IPS-18a (cell line): ENCODE measurements at regions not wholly inside any gene's neighbourhood (a gene's known extent, or its start where the extent isn't known, plus 50 kb on each side); places are given as distances from the start of the nearest gene placed in this dataset.

Experiments
- H3K27ac ChIP-seq: one replicate; pipeline ENCODE4 v1.5.1; 2013; ENCODE audit warnings: low read length
- H3K27me3 ChIP-seq: one replicate; pipeline ENCODE4 v1.6.1; 2013; ENCODE audit warnings: mild to moderate bottlenecking, low read length; ENCODE audit not compliant: control insufficient read depth, insufficient read depth
- H3K36me3 ChIP-seq: one replicate; pipeline ENCODE4 v1.6.1; 2013; ENCODE audit warnings: low read depth, low read length; ENCODE audit not compliant: control insufficient read depth
- H3K4me1 ChIP-seq: one replicate; pipeline ENCODE4 v1.6.1; 2013; ENCODE audit warnings: low read depth, low read length; ENCODE audit not compliant: control insufficient read depth
- H3K4me3 ChIP-seq: one replicate; pipeline ENCODE4 v1.5.1; 2013; ENCODE audit warnings: low read length
- H3K9ac ChIP-seq: one replicate; pipeline ENCODE4 v1.6.1; 2013; ENCODE audit warnings: mild to moderate bottlenecking, low read length, moderate library complexity
- H3K9me3 ChIP-seq: one replicate; pipeline ENCODE4 v1.6.1; 2013; ENCODE audit warnings: low read depth, low read length; ENCODE audit not compliant: control insufficient read depth

- Histone ChIP-seq H3K36me3 (no peaks in the 10 kb centered on the region), H3K9ac (no peak overlapping the region), H3K9me3 (no peaks in the 10 kb centered on the region), H3K4me3 (no peak overlapping the region), H3K27ac (no peak overlapping the region), H3K4me1 (no peaks in the 10 kb centered on the region), H3K27me3 (no peaks in the 10 kb centered on the region)
Observed at GRCh38 chr3:107250221-107250620, 127.0 kb upstream of the CCDC54 start.

- no peaks in the 10 kb centered on the region for H3K36me3 ChIP-seq
- no peaks in the 10 kb centered on the region for H3K27me3 ChIP-seq
- no peak overlapping the region for H3K9ac ChIP-seq
- no peak overlapping the region for H3K4me3 ChIP-seq
- no peak overlapping the region for H3K27ac ChIP-seq
- no peaks in the 10 kb centered on the region for H3K4me1 ChIP-seq
- no peaks in the 10 kb centered on the region for H3K9me3 ChIP-seq
Observed at GRCh38 chr3:107251819-107252218, 125.4 kb upstream of the CCDC54 start.

GRCh38 chr3:107256963-107257362, 120.3 kb upstream of the CCDC54 start:
- Histone ChIP-seq H3K36me3 (no peaks in the 10 kb centered on the region), H3K9ac (no peak overlapping the region), H3K9me3 (no peaks in the 10 kb centered on the region), H3K27me3 (no peaks in the 10 kb centered on the region), H3K4me1 (no peaks in the 10 kb centered on the region), H3K4me3 (no peak overlapping the region), H3K27ac (no peak overlapping the region)

GRCh38 chr3:107258300-107258699, 118.9 kb upstream of the CCDC54 start:
- H3K9ac ChIP-seq = no peak overlapping the region
- no peaks in the 10 kb centered on the region for H3K27me3 ChIP-seq

GRCh38 chr3:107260207-107260606, 117.0 kb upstream of the CCDC54 start:
- no peak overlapping the region for H3K4me3 ChIP-seq
- H3K9me3 ChIP-seq = no peaks in the 10 kb centered on the region
- no peak overlapping the region for H3K27ac ChIP-seq
- H3K36me3 ChIP-seq = no peaks in the 10 kb centered on the region
- H3K9ac ChIP-seq = no peak overlapping the region
- H3K4me1 ChIP-seq = peaks cover 7% of the 10 kb centered on the region
- no peaks in the 10 kb centered on the region for H3K27me3 ChIP-seq

More at GRCh38 chr3:107258300-107258699, 118.9 kb upstream of the CCDC54 start:
- H3K36me3 ChIP-seq = no peaks in the 10 kb centered on the region
- H3K9me3 ChIP-seq = no peaks in the 10 kb centered on the region
- no peak overlapping the region for H3K27ac ChIP-seq
- no peaks in the 10 kb centered on the region for H3K4me1 ChIP-seq
- H3K4me3 ChIP-seq = no peak overlapping the region

GRCh38 chr3:107263269-107264021, 113.8 kb upstream of the CCDC54 start:
- no peak overlapping the region for H3K27ac ChIP-seq

GRCh38 chr3:107264888-107265287, 112.4 kb upstream of the CCDC54 start:
- no peaks in the 10 kb centered on the region for H3K9me3 ChIP-seq
- H3K36me3 ChIP-seq = no peaks in the 10 kb centered on the region
- H3K4me3 ChIP-seq = no peak overlapping the region
- no peak overlapping the region for H3K9ac ChIP-seq
- H3K4me1 ChIP-seq = peaks cover 7% of the 10 kb centered on the region
- no peak overlapping the region for H3K27ac ChIP-seq
- no peaks in the 10 kb centered on the region for H3K27me3 ChIP-seq

More at GRCh38 chr3:107263269-107264021, 113.8 kb upstream of the CCDC54 start:
- Histone ChIP-seq H3K27me3 (no peaks in the 10 kb centered on the region), H3K9ac (no peak overlapping the region), H3K4me3 (no peak overlapping the region), H3K36me3 (no peaks in the 10 kb centered on the region), H3K4me1 (peaks cover 7% of the 10 kb centered on the region), H3K9me3 (no peaks in the 10 kb centered on the region)

GRCh38 chr3:107265526-107265925, 111.7 kb upstream of the CCDC54 start:
- Histone ChIP-seq H3K4me1 (peaks cover 7% of the 10 kb centered on the region), H3K9ac (no peak overlapping the region), H3K27me3 (no peaks in the 10 kb centered on the region), H3K9me3 (no peaks in the 10 kb centered on the region), H3K4me3 (no peak overlapping the region), H3K36me3 (no peaks in the 10 kb centered on the region), H3K27ac (no peak overlapping the region)

GRCh38 chr3:107268469-107268868, 108.8 kb upstream of the CCDC54 start:
- Histone ChIP-seq H3K9me3 (no peaks in the 10 kb centered on the region), H3K4me3 (no peak overlapping the region), H3K4me1 (peaks cover 7% of the 10 kb centered on the region), H3K36me3 (no peaks in the 10 kb centered on the region), H3K27ac (no peak overlapping the region), H3K9ac (no peak overlapping the region), H3K27me3 (no peaks in the 10 kb centered on the region)

GRCh38 chr3:107269136-107269535, 108.1 kb upstream of the CCDC54 start:
- H3K9me3 ChIP-seq = no peaks in the 10 kb centered on the region

GRCh38 chr3:107271787-107272387, 105.4 kb upstream of the CCDC54 start:
- no peaks in the 10 kb centered on the region for H3K4me1 ChIP-seq
- H3K27me3 ChIP-seq = no peaks in the 10 kb centered on the region
- H3K36me3 ChIP-seq = no peaks in the 10 kb centered on the region
- no peak overlapping the region for H3K9ac ChIP-seq
- H3K4me3 ChIP-seq = no peak overlapping the region
- no peak overlapping the region for H3K27ac ChIP-seq
- no peaks in the 10 kb centered on the region for H3K9me3 ChIP-seq

More at GRCh38 chr3:107269136-107269535, 108.1 kb upstream of the CCDC54 start:
- Histone ChIP-seq H3K27ac (no peak overlapping the region), H3K4me3 (no peak overlapping the region), H3K27me3 (no peaks in the 10 kb centered on the region), H3K4me1 (peaks cover 7% of the 10 kb centered on the region), H3K36me3 (no peaks in the 10 kb centered on the region), H3K9ac (no peak overlapping the region)

GRCh38 chr3:107272471-107272870, 104.8 kb upstream of the CCDC54 start:
- H3K4me3 ChIP-seq = no peak overlapping the region
- H3K36me3 ChIP-seq = no peaks in the 10 kb centered on the region
- H3K27me3 ChIP-seq = no peaks in the 10 kb centered on the region
- no peaks in the 10 kb centered on the region for H3K4me1 ChIP-seq
- H3K9ac ChIP-seq = no peak overlapping the region
- no peaks in the 10 kb centered on the region for H3K9me3 ChIP-seq
- no peak overlapping the region for H3K27ac ChIP-seq
